GM10248 (cell line): ENCODE measurements at regions not wholly inside any gene's neighbourhood (a gene's known extent, or its start where the extent isn't known, plus 50 kb on each side); places are given as distances from the start of the nearest gene placed in this dataset.

Experiments
- CTCF ChIA-PET: fragments of 300-600 bp; sonication (Branson Sonifier 250); formaldehyde crosslinking; extraction: SDS; loops from one replicate; lab custom pipeline; 2021; ENCODE audit warnings: antibody characterized with exemption; lab: Yijun Ruan, JAX
- POLR2A ChIA-PET: fragments of 350-650 bp; sonication (Branson Sonifier 250); formaldehyde crosslinking; extraction: SDS; loops from one replicate; lab custom pipeline; 2020; ENCODE audit warnings: antibody characterized with exemption; lab: Yijun Ruan, JAX
- DNase-seq: peaks from one replicate; pipeline ENCODE4 v3.0.0; 2012; ENCODE audit errors: extremely low spot score
- CTCF ChIP-seq: IDR thresholded peaks from 2 replicates; pipeline ENCODE4 v1.5.1; 2012; ENCODE audit warnings: mild to moderate bottlenecking, low read depth; ENCODE audit errors: extremely low read depth, missing control alignments, control extremely low read depth

DNA sequence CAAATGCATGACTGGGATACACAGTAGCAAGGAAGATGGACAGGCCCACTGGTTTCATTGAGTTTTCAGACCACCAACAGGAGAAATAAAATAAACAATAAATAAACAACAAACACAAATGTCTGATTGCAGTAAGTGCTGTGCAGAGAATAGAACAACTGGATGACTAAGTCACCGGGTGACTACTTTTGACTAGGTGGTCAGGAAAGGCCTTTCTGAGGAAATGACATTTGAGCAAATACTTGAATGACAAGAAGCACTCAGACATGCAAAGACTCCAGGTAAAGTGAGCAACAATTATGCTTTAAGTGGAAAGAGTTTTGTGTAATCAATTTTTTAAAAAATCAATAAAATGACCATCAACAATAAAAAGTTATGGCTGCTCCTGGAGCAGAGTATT, 137.7 kb downstream of the BTC start:
- no peak for TF ChIP-seq CTCF
- ChIA-PET CTCF (interaction anchor here (1.1 kb wide), 1 partner anchor 20 kb away, joined by 3 read pairs; no protein-coding TSS in a partner anchor), POLR2A (no interaction called here)
- DNase-seq = no peak

- TF ChIP-seq CTCF = no peak
- ChIA-PET CTCF (interaction anchor here (1.1 kb wide), 1 partner anchor 55 kb away, joined by 3 read pairs; no protein-coding TSS in a partner anchor), POLR2A (no interaction called here)
- DNase-seq = no peak
Observed at GRCh38 chr4:74658116-74658515, 136.2 kb downstream of the BTC start.

DNA sequence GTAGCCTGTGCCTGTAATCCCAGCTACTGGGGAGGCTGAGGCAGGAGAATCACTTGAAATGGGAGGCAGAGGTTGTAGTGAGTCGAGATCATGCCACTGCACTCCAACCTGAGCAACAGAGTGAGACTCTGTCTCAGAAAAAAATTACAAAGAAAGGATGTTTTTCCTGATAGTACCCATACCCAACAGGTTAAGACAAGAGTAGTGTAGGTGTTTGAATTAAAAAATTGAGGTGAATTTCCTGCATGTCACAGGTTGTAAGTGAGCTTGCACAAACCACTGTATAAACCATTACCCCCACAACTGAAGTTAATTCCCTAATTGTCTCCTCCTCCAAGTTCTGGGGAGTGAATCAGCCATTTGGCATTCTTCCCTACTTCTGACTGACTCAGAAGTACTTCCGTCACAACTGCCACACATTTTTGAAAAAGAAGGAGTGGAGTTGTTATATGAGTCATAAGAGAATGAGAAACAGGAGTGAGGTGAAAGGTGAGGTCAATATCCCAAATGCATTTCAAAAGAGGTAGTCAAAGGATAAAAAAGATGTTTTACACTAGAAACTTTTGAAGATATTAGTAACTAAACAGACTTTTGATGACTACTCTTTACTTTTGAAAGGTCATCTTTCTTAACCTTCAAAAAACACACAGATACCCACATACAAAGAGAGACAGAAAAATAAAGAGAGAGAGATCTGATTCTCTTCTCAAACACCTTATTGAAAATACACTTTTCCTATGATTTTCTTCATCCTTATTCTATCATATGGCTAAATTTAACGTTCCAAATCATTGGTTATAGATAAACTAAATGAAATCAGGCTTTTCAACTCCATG, 134.5 kb downstream of the BTC start:
- CTCF ChIA-PET = no interaction called here
- no peak for TF ChIP-seq CTCF
- POLR2A ChIA-PET = no interaction called here
- no peak for DNase-seq

DNA sequence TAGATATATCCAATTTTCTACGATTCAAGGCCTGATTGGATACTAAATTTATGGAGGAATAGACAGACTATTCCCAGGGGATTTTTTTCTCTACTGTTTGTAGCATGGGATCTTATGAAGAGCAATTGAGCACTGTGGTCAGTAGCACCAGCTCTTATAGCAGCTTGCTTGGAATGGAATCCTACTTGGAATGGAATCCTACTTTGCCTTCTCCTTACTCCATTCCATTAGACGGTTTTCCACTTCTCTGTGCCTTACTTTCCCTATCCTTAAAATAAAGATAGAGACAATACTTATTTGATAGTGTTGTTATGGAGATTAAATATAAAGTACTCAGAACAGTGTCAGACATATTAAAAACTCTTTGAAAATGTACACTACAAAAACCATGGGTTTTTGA, 133.5 kb downstream of the BTC start:
- no peak for TF ChIP-seq CTCF
- ChIA-PET CTCF (interaction anchor here (1.3 kb wide), 1 partner anchor 14 kb away, joined by 6 read pairs; no protein-coding TSS in a partner anchor), POLR2A (no interaction called here)
- no peak for DNase-seq

DNA sequence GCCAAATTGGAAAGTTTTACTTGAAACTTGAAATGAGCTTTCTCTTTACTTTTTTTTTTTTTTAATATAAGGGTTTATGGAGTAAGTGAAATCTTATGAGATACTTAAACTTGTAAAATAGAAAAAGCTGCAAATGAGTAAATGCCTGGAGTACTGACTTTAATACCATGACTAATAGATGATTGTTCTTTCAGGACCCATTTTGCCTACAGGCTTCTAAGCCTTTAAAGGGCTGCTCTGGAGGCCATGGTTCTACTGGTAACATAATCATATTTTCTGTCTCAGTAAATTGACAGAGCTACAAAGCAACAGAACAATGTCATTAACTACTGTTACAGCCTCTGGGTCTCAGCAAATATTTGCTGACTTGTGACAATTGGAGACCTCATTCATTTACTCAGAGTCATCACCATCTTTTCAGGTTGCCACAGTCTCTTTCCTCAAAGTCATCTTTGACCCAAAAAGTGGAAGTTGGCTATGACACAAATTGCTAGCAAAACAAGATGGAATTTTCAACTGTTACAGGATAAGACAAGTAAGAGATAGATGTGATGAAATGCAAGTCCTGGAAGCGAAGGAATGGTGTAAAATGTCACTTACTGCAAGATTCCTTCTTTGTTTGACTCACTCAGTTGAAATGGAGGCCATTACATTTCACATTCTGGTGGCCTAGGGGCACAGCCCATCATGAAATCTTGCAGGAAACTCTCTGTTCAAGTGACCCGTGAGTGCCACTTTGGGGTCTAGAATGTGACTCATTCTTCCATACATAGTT, 132.7 kb downstream of the BTC start:
- ChIA-PET CTCF (interaction anchor here (1.3 kb wide), 1 partner anchor 14 kb away, joined by 6 read pairs; no protein-coding TSS in a partner anchor), POLR2A (no interaction called here)
- TF ChIP-seq CTCF = no peak
- DNase-seq = no peak

GRCh38 chr4:74663631-74664030, 130.7 kb downstream of the BTC start:
- ChIA-PET CTCF (interaction anchor here (1.2 kb wide), 2 partner anchors 11 to 12 kb away, joined by 3 read pairs; no protein-coding TSS in a partner anchor), POLR2A (no interaction called here)
- no peak for DNase-seq
- no peak for TF ChIP-seq CTCF
